ENCODE measurements at regions not wholly inside any gene's neighbourhood (a gene's known extent, or its start where the extent isn't known, plus 50 kb on each side); places are given as distances from the start of the nearest gene placed in this dataset.
A peak's percentile ranks its signal among the peaks of the same experiment; 100 is the strongest.

DNA sequence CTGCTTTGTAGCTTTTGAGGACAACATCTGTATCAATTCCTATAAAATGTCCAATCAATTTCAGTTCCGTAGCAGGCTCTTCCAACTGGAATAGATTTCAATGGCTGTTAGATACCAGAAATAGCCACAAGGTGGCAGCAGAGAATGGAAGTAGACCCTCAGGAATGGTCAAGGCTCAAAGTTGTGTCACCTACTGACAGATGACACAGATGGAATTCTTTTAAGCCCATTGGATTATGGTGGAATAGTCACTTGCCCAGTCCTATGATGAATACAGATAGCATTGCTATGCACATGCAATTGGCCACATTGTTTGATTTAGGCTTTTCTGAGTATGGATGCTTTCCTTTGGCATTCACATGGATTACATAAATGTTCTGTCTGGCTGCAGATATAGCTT is 130.4 kb upstream of the RADX start:
- TF ChIP-seq, protein P1, sequence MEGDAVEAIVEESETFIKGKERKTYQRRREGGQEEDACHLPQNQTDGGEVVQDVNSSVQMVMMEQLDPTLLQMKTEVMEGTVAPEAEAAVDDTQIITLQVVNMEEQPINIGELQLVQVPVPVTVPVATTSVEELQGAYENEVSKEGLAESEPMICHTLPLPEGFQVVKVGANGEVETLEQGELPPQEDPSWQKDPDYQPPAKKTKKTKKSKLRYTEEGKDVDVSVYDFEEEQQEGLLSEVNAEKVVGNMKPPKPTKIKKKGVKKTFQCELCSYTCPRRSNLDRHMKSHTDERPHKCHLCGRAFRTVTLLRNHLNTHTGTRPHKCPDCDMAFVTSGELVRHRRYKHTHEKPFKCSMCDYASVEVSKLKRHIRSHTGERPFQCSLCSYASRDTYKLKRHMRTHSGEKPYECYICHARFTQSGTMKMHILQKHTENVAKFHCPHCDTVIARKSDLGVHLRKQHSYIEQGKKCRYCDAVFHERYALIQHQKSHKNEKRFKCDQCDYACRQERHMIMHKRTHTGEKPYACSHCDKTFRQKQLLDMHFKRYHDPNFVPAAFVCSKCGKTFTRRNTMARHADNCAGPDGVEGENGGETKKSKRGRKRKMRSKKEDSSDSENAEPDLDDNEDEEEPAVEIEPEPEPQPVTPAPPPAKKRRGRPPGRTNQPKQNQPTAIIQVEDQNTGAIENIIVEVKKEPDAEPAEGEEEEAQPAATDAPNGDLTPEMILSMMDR (IDR thresholded peaks at IDR 0.05; ENCODE audit: low read length): peak; percentile 78
- no peak for TF ChIP-seq EZH2 (optimal IDR thresholded peaks at IDR 0.05; ENCODE audit: low read depth, low read length)
- no peak for TF ChIP-seq EZH2phosphoT487 (IDR thresholded peaks at IDR 0.05; ENCODE audit: low read length)

All from MM.1S (cell line).